ENCODE measurements at regions not wholly inside any gene's neighbourhood (a gene's known extent, or its start where the extent isn't known, plus 50 kb on each side); places are given as distances from the start of the nearest gene placed in this dataset.

DNA sequence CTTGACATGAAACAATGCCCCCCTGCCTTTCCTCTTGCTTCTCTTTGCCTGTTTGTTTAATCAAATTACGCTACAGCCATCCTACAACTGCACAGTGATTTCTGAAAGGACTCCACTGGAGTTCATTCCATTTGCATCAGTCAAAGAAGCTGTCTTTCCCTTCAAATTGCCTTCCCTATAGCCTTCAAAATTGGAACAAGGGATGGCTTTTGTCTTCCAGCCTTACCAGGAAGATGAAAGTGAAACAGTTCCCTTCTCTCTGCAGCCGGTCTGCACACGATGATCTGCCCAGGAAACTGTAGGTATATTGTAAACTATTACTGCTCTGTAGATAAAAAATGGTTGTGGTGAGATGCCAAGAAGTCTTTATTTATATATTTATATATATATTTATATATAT is 65.6 kb upstream of the ETS2 start:
- peaks cover 0 to 5% (median 2%) of the 10 kb centered on the region in 5 donors for H3K4me1 ChIP-seq (ENCODE audit: control insufficient read depth in 5 of 5, insufficient read depth in 5 of 5, low read length in 5 of 5)
- DNase-seq, result peak in 1 of 3 donors; percentile 32
- no peaks in the 10 kb centered on the region for H3K36me3 ChIP-seq (ENCODE audit: control insufficient read depth in 4 of 4, insufficient read depth in 4 of 4, low read length in 4 of 4)
- H3K27ac ChIP-seq (ENCODE audit: low read depth in 1 of 2, low read length in 1 of 2), result no peak overlapping the region
- no peak overlapping the region for H3K4me3 ChIP-seq
- WGBS, 2 donors, result 35 to 48% methylated on average over 3 of the region's 3 CpGs
- no peak overlapping the region for H3K9ac ChIP-seq (ENCODE audit: insufficient read depth in 1 of 2, low read length in 2 of 2)
- TF ChIP-seq, protein P1, sequence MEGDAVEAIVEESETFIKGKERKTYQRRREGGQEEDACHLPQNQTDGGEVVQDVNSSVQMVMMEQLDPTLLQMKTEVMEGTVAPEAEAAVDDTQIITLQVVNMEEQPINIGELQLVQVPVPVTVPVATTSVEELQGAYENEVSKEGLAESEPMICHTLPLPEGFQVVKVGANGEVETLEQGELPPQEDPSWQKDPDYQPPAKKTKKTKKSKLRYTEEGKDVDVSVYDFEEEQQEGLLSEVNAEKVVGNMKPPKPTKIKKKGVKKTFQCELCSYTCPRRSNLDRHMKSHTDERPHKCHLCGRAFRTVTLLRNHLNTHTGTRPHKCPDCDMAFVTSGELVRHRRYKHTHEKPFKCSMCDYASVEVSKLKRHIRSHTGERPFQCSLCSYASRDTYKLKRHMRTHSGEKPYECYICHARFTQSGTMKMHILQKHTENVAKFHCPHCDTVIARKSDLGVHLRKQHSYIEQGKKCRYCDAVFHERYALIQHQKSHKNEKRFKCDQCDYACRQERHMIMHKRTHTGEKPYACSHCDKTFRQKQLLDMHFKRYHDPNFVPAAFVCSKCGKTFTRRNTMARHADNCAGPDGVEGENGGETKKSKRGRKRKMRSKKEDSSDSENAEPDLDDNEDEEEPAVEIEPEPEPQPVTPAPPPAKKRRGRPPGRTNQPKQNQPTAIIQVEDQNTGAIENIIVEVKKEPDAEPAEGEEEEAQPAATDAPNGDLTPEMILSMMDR (IDR thresholded peaks at IDR 0.05; ENCODE audit: control extremely low read depth, extremely low read depth), result no peak
- no peaks in the 10 kb centered on the region for H3K9me3 ChIP-seq (ENCODE audit: control insufficient read depth in 4 of 4, insufficient read depth in 3 of 4, low read length in 3 of 4)
- no peaks in the 10 kb centered on the region for H3K27me3 ChIP-seq (ENCODE audit: control insufficient read depth in 3 of 3, insufficient read depth in 3 of 3, low read length in 2 of 3)
- no peak for ATAC-seq (ENCODE audit: insufficient read depth, low FRiP score)

- H3K27ac ChIP-seq (ENCODE audit: low read depth in 1 of 2, low read length in 1 of 2), result no peak overlapping the region
- TF ChIP-seq, protein P1 (IDR thresholded peaks at IDR 0.05; ENCODE audit: control extremely low read depth, extremely low read depth), result no peak
- no peak for ATAC-seq (ENCODE audit: insufficient read depth, low FRiP score)
Observed at GRCh38 chr21:38741092-38741949, 64.4 kb upstream of the ETS2 start.

GRCh38 chr21:38741950-38742256 is 63.8 kb upstream of the ETS2 start:
- Histone ChIP-seq H3K27me3 (ENCODE audit: control insufficient read depth in 3 of 3, insufficient read depth in 3 of 3, low read length in 2 of 3) (no peaks in the 10 kb centered on the region), H3K4me1 (ENCODE audit: control insufficient read depth in 5 of 5, insufficient read depth in 5 of 5, low read length in 5 of 5) (peaks cover 0 to 5% (median 2%) of the 10 kb centered on the region in 5 donors), H3K9ac (ENCODE audit: insufficient read depth in 1 of 2, low read length in 2 of 2) (no peak overlapping the region), H3K36me3 (ENCODE audit: control insufficient read depth in 4 of 4, insufficient read depth in 4 of 4, low read length in 4 of 4) (no peaks in the 10 kb centered on the region), H3K27ac (ENCODE audit: low read depth in 1 of 2, low read length in 1 of 2) (no peak overlapping the region), H3K9me3 (ENCODE audit: control insufficient read depth in 4 of 4, insufficient read depth in 3 of 4, low read length in 3 of 4) (no peaks in the 10 kb centered on the region), H3K4me3 (no peak overlapping the region)
- no peak for ATAC-seq (ENCODE audit: insufficient read depth, low FRiP score)
- DNase-seq, result no peak
- WGBS, 2 donors, result 73 to 79% methylated on average over 5 of the region's 5 CpGs
- TF ChIP-seq, protein P1 (IDR thresholded peaks at IDR 0.05; ENCODE audit: control extremely low read depth, extremely low read depth), result no peak

More at GRCh38 chr21:38741092-38741949, 64.4 kb upstream of the ETS2 start:
- no peaks in the 10 kb centered on the region for H3K36me3 ChIP-seq (ENCODE audit: control insufficient read depth in 4 of 4, insufficient read depth in 4 of 4, low read length in 4 of 4)
- H3K4me1 ChIP-seq (ENCODE audit: control insufficient read depth in 5 of 5, insufficient read depth in 5 of 5, low read length in 5 of 5), result peaks cover 0 to 5% (median 2%) of the 10 kb centered on the region in 5 donors
- no peaks in the 10 kb centered on the region for H3K9me3 ChIP-seq (ENCODE audit: control insufficient read depth in 4 of 4, insufficient read depth in 3 of 4, low read length in 3 of 4)
- no peak overlapping the region for H3K9ac ChIP-seq (ENCODE audit: insufficient read depth in 1 of 2, low read length in 2 of 2)
- H3K4me3 ChIP-seq, result no peak overlapping the region
- WGBS, 2 donors, result 93 to 97% methylated on average over 5 of the region's 5 CpGs
- DNase-seq, result no peak
- no peaks in the 10 kb centered on the region for H3K27me3 ChIP-seq (ENCODE audit: control insufficient read depth in 3 of 3, insufficient read depth in 3 of 3, low read length in 2 of 3)

Data from lung (tissue), 11 donors.